ENCODE measurements at regions not wholly inside any gene's neighbourhood (a gene's known extent, or its start where the extent isn't known, plus 50 kb on each side); places are given as distances from the start of the nearest gene placed in this dataset.
"Not testable (repeated sequence)": the region's sequence is repeated elsewhere in the genome, so short reads cannot be mapped to it uniquely, and the experiment has no call there.

- not testable (repeated sequence) for DNase-seq (ENCODE audit: extremely low read depth in 1 of 2, low read depth in 1 of 2)
Measured at GRCh38 chr1:143702739-143703138, 269.0 kb downstream of the FAM72C start.

- no peak for DNase-seq (ENCODE audit: extremely low read depth in 1 of 2, low read depth in 1 of 2)
Measured at GRCh38 chr1:143699731-143700130, 272.1 kb downstream of the FAM72C start.

DNA sequence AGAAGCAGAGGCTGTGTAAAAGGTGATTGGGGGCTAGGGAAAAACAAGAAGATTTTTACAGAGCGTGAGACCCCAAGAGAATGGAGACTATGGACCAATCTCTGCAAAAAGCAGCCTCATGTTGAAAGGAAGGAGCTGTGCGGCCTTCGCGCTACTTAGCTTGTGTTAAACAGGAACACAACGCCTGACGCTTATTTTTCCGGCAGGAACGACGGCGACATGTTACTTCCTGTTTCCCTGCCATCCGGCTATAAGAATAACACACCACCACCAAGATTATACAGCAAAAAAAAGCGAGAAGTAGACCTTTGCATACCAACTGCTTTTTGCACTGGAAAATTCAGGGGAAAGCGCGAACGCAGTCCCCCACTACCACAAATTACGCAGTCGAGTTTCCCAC, 272.7 kb downstream of the FAM72C start:
- DNase-seq (ENCODE audit: extremely low read depth in 1 of 2, low read depth in 1 of 2) = no peak

DNA sequence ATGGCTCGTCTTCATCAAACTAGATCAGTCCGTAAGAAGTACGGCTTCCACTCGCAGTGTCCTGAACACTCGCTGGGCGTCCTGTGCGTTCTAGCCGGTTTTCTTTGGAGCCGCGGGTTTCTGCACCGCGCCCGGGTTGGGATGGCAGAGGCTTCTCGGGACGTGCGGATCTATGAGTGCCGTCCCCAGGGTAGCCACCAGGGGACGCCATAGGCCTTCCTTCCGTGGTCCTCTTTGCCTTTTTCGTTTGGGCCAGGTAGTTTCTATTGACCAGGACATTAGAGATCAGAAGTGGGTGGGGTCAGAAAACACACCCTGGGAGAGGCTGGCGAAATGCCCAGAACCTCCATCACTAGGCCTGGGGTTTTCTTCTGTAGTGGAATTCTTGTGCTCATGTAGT, 273.8 kb downstream of the FAM72C start:
- no peak for DNase-seq (ENCODE audit: extremely low read depth in 1 of 2, low read depth in 1 of 2)

- no peak for DNase-seq (ENCODE audit: extremely low read depth in 1 of 2, low read depth in 1 of 2)
Measured at GRCh38 chr1:143694085-143694484, 277.7 kb downstream of the FAM72C start.

- no peak for DNase-seq (ENCODE audit: extremely low read depth in 1 of 2, low read depth in 1 of 2)
Measured at GRCh38 chr1:143691971-143692529, 279.7 kb downstream of the FAM72C start.

DNA sequence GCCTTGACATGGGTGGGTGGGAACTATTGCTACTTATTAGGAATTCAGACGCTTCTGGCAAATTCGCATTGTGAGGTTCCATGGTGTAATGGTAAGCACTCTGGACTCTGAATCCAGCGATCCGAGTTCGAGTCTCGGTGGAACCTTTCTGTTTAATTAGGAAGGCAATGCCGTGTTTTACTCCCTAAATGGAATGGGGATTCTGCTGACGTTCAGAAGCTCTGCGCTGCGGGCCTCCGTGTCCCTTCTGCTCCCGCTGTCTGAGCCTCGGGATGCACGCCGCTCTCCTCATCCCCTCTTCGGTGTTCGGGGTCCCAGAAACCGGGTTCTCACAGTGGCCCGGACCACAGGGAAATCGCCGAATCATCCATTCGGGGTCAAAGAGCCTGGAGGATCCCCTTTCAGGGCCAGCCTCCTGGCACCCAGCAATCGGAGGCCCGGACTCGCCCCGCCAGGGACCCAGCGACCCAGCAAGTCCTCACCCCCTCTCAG, 280.3 kb downstream of the FAM72C start:
- DNase-seq (ENCODE audit: extremely low read depth in 1 of 2, low read depth in 1 of 2) = no peak

- DNase-seq (ENCODE audit: extremely low read depth in 1 of 2, low read depth in 1 of 2) = no peak
Measured at GRCh38 chr1:143689781-143690180, 282.0 kb downstream of the FAM72C start.

DNA sequence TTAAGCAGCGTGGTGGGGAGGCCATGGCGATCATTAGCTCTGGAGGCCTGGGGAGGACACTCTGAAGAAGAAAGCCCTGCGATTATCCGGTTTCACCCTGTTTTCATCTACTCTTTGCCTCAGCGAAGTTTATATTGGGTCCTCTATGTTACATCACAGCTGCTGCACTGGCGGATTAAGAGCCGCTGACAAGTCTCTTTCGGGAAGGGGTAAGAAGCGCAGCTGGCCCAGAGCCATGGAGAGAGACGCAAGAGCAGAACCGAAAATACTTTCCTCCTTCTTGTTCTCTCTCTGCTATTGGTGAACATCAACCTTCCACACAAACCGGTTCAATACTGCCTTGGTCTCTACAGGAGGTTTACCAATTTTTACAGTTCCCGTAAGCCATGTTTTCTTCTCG, 291.5 kb downstream of the FAM72C start:
- DNase-seq (ENCODE audit: extremely low read depth in 1 of 2, low read depth in 1 of 2) = no peak

DNA sequence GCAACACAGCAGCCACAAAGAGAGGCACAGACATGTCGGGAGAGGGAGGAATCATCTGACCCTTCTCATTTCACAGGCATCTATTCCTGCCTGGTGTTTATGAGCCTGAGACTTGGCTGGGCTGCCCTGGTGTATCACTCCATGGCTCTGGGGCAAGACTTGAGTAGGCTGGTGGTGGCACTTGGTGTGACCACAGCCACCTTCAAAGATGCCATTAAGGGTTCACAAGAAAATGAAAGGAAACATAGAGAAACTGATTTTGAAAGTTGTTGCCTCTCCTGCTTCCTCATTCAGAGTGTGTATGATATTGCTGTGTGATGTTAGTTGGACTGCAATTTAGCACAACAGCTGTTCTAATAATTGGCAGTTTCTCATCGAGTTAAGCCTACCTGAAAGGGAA, 298.8 kb downstream of the FAM72C start:
- DNase-seq (ENCODE audit: extremely low read depth in 1 of 2, low read depth in 1 of 2) = no peak

GRCh38 chr1:143667730-143668129, 304.1 kb downstream of the FAM72C start:
- no peak for DNase-seq (ENCODE audit: extremely low read depth in 1 of 2, low read depth in 1 of 2)

DNA sequence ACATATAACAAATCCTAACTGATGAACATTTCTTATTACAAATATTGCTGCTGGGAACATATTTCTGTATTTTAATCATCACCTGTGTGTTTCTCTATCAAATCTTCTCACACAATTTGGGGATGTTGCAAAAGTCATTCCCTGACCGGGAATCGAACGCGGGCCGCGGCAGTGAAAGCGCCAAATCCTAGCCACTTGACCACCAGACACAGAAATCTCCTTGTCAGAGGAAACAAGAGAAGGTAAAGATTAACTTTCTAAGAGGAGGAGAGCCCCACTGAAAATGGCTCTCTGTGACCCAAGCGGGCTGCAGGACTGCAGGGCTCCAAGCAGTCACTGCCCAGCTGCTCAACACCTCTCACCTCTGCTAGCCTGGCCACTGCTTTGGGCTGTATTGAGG, 304.9 kb downstream of the FAM72C start:
- no peak for DNase-seq (ENCODE audit: extremely low read depth in 1 of 2, low read depth in 1 of 2)

- DNase-seq (ENCODE audit: extremely low read depth in 1 of 2, low read depth in 1 of 2) = no peak
Measured at GRCh38 chr1:143665606-143666005, 306.2 kb downstream of the FAM72C start.

DNA sequence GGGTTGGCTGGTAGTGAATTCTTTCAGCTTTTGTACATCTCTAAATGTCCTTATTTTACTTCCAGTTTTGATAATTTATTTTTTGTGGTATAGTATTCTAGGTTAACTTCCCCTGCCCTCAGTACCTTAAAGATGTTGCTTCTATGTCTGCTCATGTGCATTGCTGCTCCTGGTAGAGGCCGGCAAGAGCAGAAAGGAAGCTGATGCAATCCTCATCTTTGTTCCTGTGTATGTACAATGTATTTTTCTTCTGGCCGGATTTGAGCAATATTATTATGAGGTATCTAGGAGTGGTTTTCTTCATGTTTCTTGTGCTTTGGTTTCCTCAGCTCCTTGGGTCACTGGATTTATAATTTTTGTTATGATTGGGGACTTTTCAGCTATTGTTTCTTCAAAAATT, 308.7 kb downstream of the FAM72C start:
- not testable (repeated sequence) for DNase-seq (ENCODE audit: extremely low read depth in 1 of 2, low read depth in 1 of 2)

DNA sequence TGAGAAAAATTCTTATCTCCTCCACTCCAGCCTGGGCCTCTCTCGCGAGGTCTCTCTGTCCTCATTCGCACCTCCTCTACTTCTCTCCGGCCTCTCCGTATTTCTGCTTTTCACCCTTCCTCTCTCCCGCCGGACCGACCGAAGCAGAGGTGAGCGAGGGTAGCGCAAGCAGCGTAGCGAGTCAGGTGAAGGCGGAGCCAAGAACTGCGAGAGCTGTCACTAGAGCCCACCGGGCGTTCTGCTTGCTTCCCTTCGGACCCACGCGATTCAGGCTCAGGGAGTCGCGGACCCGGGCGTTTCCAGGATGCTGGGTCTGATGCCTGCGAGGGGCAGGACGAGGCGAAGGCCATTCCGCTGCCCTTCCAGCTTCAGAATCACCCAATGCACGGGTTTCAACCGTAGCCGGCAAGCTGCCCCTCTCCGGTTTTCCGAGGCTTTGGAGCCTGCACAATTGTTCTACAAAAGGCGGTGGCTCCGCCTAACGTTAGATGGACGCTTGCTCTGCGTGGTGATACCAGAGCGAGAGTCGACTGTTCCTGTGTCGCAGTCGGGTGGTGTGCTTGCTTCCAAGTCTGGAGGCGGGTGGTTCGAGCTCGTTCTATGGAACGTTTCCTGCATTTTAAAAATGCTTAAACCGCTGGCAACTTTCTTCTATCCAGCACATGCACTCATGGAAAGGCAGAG, 310.2 kb downstream of the FAM72C start:
- DNase-seq (ENCODE audit: extremely low read depth in 1 of 2, low read depth in 1 of 2) = no peak

DNA sequence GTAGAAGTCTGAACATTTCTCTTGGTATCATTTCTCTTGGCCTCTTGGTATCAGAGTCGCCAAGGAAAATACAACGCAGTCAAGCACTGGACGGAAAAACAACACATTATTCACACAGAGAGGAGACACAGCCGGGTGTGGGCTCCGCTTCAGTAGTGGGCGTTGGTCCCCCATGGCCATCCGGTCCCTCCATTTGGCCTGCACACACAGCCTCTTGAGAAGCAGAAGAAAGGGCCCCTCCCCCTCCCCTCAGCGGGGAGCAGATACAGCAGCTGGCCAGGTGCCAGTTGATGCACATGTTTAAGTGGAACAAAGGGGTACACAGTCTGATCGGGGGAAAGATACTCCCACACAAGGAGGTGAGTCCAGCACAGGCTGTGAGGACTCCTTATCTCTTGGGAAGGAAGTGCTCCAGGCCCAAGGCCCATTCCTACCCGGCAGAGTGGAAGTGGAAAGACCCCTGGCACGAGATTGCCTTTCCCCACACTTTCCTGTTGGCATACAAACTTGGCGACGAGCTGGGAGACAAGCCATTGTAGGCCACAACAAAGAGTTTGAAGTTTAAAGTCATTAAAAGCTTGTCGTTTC, 311.3 kb downstream of the FAM72C start:
- DNase-seq (ENCODE audit: extremely low read depth in 1 of 2, low read depth in 1 of 2) = no peak

- DNase-seq (ENCODE audit: extremely low read depth in 1 of 2, low read depth in 1 of 2) = no peak
Measured at GRCh38 chr1:143653429-143653802, 318.4 kb downstream of the FAM72C start.

DNA sequence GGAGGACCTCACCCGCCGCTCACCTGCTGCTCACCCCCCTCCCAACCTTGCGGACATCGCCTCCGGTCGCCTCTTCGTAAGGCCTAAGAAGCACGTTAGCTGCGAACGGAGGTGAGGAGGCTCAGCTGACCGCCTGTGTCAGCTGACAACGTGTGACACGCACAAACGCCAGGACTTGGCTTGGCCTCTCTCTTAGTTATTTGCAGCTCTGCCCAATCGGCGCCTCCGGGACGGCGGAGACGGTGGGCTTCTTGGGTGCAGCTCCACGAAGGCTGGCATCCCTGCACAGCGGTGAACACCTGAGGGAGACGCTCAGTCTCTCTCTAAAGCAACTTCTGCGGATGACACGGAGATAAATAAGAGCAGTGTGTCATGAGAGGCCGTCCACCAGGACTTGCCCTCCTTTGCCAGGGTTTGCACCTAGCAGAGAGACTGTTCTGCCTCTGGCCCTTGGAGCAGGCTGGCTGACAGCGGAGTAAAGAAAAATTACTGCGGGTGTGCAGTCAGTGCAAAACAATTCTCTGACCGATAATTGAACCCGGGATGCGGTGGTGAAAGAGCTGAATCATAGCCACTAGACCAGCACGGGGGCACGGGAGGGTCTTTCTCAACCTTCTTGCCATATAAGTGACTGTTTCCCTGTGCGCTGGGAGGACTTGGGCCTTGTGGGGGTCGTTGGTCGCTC, 318.9 kb downstream of the FAM72C start:
- no peak for DNase-seq (ENCODE audit: extremely low read depth in 1 of 2, low read depth in 1 of 2)

- no peak for DNase-seq (ENCODE audit: extremely low read depth in 1 of 2, low read depth in 1 of 2)
Measured at GRCh38 chr1:143652187-143652586, 319.6 kb downstream of the FAM72C start.

GRCh38 chr1:143651350-143651992, 320.3 kb downstream of the FAM72C start:
- no peak for DNase-seq (ENCODE audit: extremely low read depth in 1 of 2, low read depth in 1 of 2)

- not testable (repeated sequence) for DNase-seq (ENCODE audit: extremely low read depth in 1 of 2, low read depth in 1 of 2)
Measured at GRCh38 chr1:143644035-143644434, 327.8 kb downstream of the FAM72C start.

All from stimulated activated CD8-positive, alpha-beta memory T cell treated with anti-CD3 and anti-CD28 coated beads, Interleukin-7, amount 100 ng/mL, for 48 hours (primary cell).